Panc1 (cell line): ENCODE measurements at regions not wholly inside any gene's neighbourhood (a gene's known extent, or its start where the extent isn't known, plus 50 kb on each side); places are given as distances from the start of the nearest gene placed in this dataset.

Experiments used
- ATAC-seq: fragments of 200-7000 bp; cut with Tn5 transposase; 2 replicates; pipeline ENCODE4 v1.9.1; 2020; ENCODE audit warnings: mild to moderate bottlenecking, moderate library complexity
- BruUV-seq: library from RNA; stranded (reverse); fragments of 400-500 nt; replicated peaks from 2 replicates; lab custom pipeline; 2021; lab: Mats Ljungman, UMichigan
- CTCF ChIA-PET: fragments of 300-600 bp; sonication (Branson Sonifier 250); formaldehyde crosslinking; loops from one replicate; lab custom pipeline; 2022; ENCODE audit warnings: antibody characterized with exemption; lab: Charles Lee
- POLR2A ChIA-PET: fragments of 300-600 bp; sonication (Branson Sonifier 250); formaldehyde crosslinking; loops from one replicate; lab custom pipeline; 2022; ENCODE audit warnings: antibody characterized with exemption; lab: Charles Lee
- DNase-seq: peaks from one replicate; pipeline ENCODE4 v3.0.0-alpha.2; 2010; ENCODE audit warnings: low read depth, low spot score
- H3K27ac ChIP-seq: 2 replicates; pipeline ENCODE4 v1.5.1; 2011; ENCODE audit warnings: mild to moderate bottlenecking, low read length, inconsistent platforms
- H3K27me3 ChIP-seq: fragments of 200-500 bp; sonication (Bioruptor generic); 2 replicates; pipeline ENCODE4 v1.6.0; 2014; ENCODE audit warnings: low read length, inconsistent platforms; ENCODE audit not compliant: control insufficient read depth, insufficient read depth
- H3K36me3 ChIP-seq: fragments of 200-500 bp; sonication (Bioruptor generic); 2 replicates; pipeline ENCODE4 v1.5.1; 2014; ENCODE audit warnings: inconsistent platforms, mild to moderate bottlenecking, low read length, moderate library complexity; ENCODE audit not compliant: control insufficient read depth, insufficient read depth
- H3K4me1 ChIP-seq: 2 replicates; pipeline ENCODE4 v1.5.1; 2011; ENCODE audit warnings: inconsistent platforms, mild to moderate bottlenecking, low read length, moderate library complexity; ENCODE audit not compliant: control insufficient read depth, insufficient read depth
- H3K4me3 ChIP-seq, 2 experiments: 2 replicates each; pipeline ENCODE4 v1.5.1; 2011 to 2012; ENCODE audit warnings: low read depth in 2 of 2, low read length in 2 of 2, mild to moderate bottlenecking in 2 of 2, inconsistent platforms in 1 of 2, moderate library complexity in 1 of 2
- H3K9me3 ChIP-seq: fragments of 200-500 bp; sonication (Bioruptor generic); 2 replicates; pipeline ENCODE4 v1.5.1; 2014; ENCODE audit warnings: low read depth, mild to moderate bottlenecking, inconsistent platforms, low read length, moderate library complexity; ENCODE audit not compliant: control insufficient read depth, insufficient read depth
- POLR2AphosphoS5 ChIP-seq: IDR thresholded peaks from 2 replicates; pipeline ENCODE4 v1.6.1; 2012; ENCODE audit warnings: mild to moderate bottlenecking, low read depth, low read length, moderate library complexity
- SIN3A ChIP-seq: IDR thresholded peaks from 2 replicates; pipeline ENCODE4 v1.6.1; 2012; ENCODE audit warnings: low read depth, mild to moderate bottlenecking, low read length, moderate library complexity, borderline replicate concordance; ENCODE audit not compliant: insufficient read depth
- TCF7L2 ChIP-seq: IDR thresholded peaks from 2 replicates; pipeline ENCODE4 v1.6.1; 2011; ENCODE audit warnings: mild to moderate bottlenecking, low read depth, low read length, inconsistent platforms
- in situ Hi-C: cut with HindIII; loops from 2 replicates; pipeline ENCODE4 v1.10.0; 2016; ENCODE audit warnings: low sequenced_read_pairs, low pct_unique_long_range_greater_than_20kb
- intact Hi-C: fragments of 100-400 bp; cut with micrococcal nuclease; formaldehyde crosslinking; loops from one replicate; pipeline ENCODE4 v1.10.0; 2022; ENCODE audit not compliant: unreplicated experiment
- TF ChIP-seq, protein P1 (sequence below), 2 experiments: IDR thresholded peaks; 2 replicates each; pipeline ENCODE4 v1.6.1; 2011 to 2012; ENCODE audit warnings: low read depth in 2 of 2, control low read depth in 1 of 2, low read length in 1 of 2, mild to moderate bottlenecking in 1 of 2, moderate library complexity in 1 of 2; ENCODE audit not compliant: insufficient read depth in 1 of 2
- TF ChIP-seq, protein P2 (sequence below): fragments of 450-650 bp; IDR thresholded peaks from 2 replicates; pipeline ENCODE4 v1.5.1; 2017; ENCODE audit warnings: mild to moderate bottlenecking

DNA sequence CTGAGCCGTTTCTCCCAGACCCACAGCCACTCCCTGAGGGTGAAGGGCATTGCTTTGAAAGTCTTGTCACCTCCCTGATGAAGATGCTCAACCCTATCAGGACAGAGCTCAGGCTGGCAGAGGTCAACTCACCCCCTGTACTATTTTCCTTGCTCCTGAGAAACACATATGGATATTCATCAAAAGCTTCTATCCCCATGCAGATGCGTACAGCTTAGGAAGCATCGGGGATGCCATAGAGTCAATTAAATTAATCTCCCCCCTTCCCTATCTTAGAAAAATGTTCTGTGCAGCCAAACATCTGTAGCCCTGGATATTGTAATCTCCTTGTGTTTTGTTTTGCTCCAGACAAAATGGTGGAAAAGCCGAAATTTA, 67.2 kb downstream of the EMX2 start:
- Histone ChIP-seq H3K9me3 (no peaks in the 10 kb centered on the region), H3K27ac (no peak overlapping the region), H3K4me3 (no peak overlapping the region), H3K4me1 (no peaks in the 10 kb centered on the region), H3K27me3 (peaks cover 5% of the 10 kb centered on the region; the same call in 1 of the 2 replicates), H3K36me3 (no peaks in the 10 kb centered on the region)
- intact Hi-C loops (no loop called here), in situ Hi-C loops (no loop called here)
- CTCF ChIA-PET: interaction anchor here (0.7 kb wide), 1 partner anchor 11 kb away, joined by 3 read pairs; no protein-coding TSS in a partner anchor
- no TSS peak for BruUV-seq
- POLR2A ChIA-PET: no interaction called here
- no peak for TF ChIP-seq TCF7L2
- TF ChIP-seq POLR2AphosphoS5: no peak
- no peak for DNase-seq
- no peak for ATAC-seq

DNA sequence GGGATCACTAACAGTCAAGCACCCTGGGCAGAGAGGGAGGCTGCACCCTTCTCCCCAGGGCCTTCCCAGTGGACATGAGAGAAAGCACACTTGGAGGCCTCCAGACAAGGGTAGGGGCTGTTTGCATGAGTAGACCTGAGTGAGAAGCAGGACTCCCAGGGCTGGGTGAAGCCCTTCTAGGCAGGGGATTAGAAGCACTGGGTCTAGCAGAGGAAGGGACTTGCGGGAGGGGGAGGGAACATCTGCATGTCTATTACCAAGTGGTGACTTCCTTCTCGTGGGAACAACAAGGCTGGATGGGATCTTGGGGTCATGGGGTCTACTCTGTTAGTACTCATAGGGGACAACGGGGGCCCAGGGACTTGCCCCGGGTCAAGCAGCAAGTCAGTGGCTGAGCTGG, 67.8 kb downstream of the EMX2 start:
- TF ChIP-seq, protein P1, sequence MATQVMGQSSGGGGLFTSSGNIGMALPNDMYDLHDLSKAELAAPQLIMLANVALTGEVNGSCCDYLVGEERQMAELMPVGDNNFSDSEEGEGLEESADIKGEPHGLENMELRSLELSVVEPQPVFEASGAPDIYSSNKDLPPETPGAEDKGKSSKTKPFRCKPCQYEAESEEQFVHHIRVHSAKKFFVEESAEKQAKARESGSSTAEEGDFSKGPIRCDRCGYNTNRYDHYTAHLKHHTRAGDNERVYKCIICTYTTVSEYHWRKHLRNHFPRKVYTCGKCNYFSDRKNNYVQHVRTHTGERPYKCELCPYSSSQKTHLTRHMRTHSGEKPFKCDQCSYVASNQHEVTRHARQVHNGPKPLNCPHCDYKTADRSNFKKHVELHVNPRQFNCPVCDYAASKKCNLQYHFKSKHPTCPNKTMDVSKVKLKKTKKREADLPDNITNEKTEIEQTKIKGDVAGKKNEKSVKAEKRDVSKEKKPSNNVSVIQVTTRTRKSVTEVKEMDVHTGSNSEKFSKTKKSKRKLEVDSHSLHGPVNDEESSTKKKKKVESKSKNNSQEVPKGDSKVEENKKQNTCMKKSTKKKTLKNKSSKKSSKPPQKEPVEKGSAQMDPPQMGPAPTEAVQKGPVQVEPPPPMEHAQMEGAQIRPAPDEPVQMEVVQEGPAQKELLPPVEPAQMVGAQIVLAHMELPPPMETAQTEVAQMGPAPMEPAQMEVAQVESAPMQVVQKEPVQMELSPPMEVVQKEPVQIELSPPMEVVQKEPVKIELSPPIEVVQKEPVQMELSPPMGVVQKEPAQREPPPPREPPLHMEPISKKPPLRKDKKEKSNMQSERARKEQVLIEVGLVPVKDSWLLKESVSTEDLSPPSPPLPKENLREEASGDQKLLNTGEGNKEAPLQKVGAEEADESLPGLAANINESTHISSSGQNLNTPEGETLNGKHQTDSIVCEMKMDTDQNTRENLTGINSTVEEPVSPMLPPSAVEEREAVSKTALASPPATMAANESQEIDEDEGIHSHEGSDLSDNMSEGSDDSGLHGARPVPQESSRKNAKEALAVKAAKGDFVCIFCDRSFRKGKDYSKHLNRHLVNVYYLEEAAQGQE (IDR thresholded peaks at IDR 0.05; ENCODE audit: insufficient read depth in 1 of 2, low read depth in 2 of 2, low read length in 1 of 2): no peak
- TF ChIP-seq, protein P2, sequence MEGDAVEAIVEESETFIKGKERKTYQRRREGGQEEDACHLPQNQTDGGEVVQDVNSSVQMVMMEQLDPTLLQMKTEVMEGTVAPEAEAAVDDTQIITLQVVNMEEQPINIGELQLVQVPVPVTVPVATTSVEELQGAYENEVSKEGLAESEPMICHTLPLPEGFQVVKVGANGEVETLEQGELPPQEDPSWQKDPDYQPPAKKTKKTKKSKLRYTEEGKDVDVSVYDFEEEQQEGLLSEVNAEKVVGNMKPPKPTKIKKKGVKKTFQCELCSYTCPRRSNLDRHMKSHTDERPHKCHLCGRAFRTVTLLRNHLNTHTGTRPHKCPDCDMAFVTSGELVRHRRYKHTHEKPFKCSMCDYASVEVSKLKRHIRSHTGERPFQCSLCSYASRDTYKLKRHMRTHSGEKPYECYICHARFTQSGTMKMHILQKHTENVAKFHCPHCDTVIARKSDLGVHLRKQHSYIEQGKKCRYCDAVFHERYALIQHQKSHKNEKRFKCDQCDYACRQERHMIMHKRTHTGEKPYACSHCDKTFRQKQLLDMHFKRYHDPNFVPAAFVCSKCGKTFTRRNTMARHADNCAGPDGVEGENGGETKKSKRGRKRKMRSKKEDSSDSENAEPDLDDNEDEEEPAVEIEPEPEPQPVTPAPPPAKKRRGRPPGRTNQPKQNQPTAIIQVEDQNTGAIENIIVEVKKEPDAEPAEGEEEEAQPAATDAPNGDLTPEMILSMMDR: no peak
- TF ChIP-seq POLR2AphosphoS5: no peak
- no peak for TF ChIP-seq TCF7L2
- no peak for TF ChIP-seq SIN3A
- ATAC-seq: no peak
- Histone ChIP-seq H3K27ac (no peak overlapping the region), H3K4me3 (no peak overlapping the region), H3K36me3 (no peaks in the 10 kb centered on the region), H3K27me3 (peaks cover 3% of the 10 kb centered on the region; the same call in 1 of the 2 replicates), H3K4me1 (no peaks in the 10 kb centered on the region), H3K9me3 (no peaks in the 10 kb centered on the region)
- CTCF ChIA-PET: no interaction called here
- intact Hi-C loops: no loop called here
- no peak for DNase-seq
- in situ Hi-C loops: no loop called here
- no TSS peak for BruUV-seq
- POLR2A ChIA-PET: no interaction called here

DNA sequence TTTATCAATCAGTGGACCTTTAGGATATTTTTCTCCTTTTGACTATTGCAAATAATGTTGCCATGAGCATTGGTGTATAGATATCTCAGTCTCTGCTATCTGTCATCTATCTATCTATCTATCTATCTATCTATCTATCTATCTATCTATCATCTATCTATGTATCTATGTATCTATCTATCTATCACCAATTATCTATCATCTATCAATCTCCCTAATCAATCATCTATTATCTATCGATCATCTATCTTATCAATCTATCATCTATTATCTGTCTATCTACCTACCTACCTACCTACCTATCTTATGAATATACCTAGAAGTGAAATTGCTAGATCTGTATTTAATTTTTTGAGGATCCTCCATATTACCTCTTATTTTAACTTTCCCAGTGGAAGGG, 69.6 kb downstream of the EMX2 start:
- Histone ChIP-seq H3K36me3 (no peaks in the 10 kb centered on the region), H3K27me3 (no peaks in the 10 kb centered on the region; the same call in 1 of the 2 replicates), H3K9me3 (no peaks in the 10 kb centered on the region), H3K4me1 (no peaks in the 10 kb centered on the region), H3K4me3 (no peak overlapping the region), H3K27ac (no peak overlapping the region)
- intact Hi-C loops (no loop called here), in situ Hi-C loops (no loop called here)
- DNase-seq (no peak), ATAC-seq (no peak)
- CTCF ChIA-PET: no interaction called here
- POLR2A ChIA-PET: no interaction called here
- no TSS peak for BruUV-seq
- TF ChIP-seq POLR2AphosphoS5: no peak
- TF ChIP-seq, protein P1 (IDR thresholded peaks at IDR 0.05; ENCODE audit: insufficient read depth in 1 of 2, low read depth in 2 of 2, low read length in 1 of 2): no peak
- no peak for TF ChIP-seq SIN3A
- TF ChIP-seq, protein P2: no peak
- TF ChIP-seq TCF7L2: no peak
